ENCODE measurements at regions not wholly inside any gene's neighbourhood (a gene's known extent, or its start where the extent isn't known, plus 50 kb on each side); places are given as distances from the start of the nearest gene placed in this dataset.

- TF ChIP-seq CTCF (IDR thresholded peaks at IDR 0.05; ENCODE audit: poor library complexity) = no peak
- no peak for TF ChIP-seq EZH2 (IDR thresholded peaks at IDR 0.05; ENCODE audit: borderline replicate concordance)
- no peak for TF ChIP-seq EZH2phosphoT487 (IDR thresholded peaks at IDR 0.05; ENCODE audit: low read depth, severe bottlenecking, unreplicated experiment)
These were observed 174.8 kb upstream of the CDKN3 start for GRCh38 chr14:54221971-54222370.

All from hepatocyte (in vitro differentiated cells).